HTR-8/SVneo (cell line): ENCODE measurements at regions not wholly inside any gene's neighbourhood (a gene's known extent, or its start where the extent isn't known, plus 50 kb on each side); places are given as distances from the start of the nearest gene placed in this dataset.
"Not testable (repeated sequence)": the region's sequence is repeated elsewhere in the genome, so short reads cannot be mapped to it uniquely, and the experiment has no call there.

Experiments
- DNase-seq: peaks from one replicate; pipeline ENCODE4 v3.0.0; 2011; ENCODE audit warnings: low spot score, mixed read lengths; ENCODE audit not compliant: insufficient read length
- FAIRE-seq: peaks from 2 replicates; lab custom pipeline; 2011; peaks lifted over from hg19 to GRCh38; lab: Jason Lieb, UNC

- DNase-seq = no peak
- no peak for FAIRE-seq
Observed at GRCh38 chr6:167467793-167468431, 143.0 kb downstream of the TTLL2 start.

- DNase-seq (no peak), FAIRE-seq (no peak)
Observed at GRCh38 chr6:167469101-167469500, 144.2 kb downstream of the TTLL2 start.

GRCh38 chr6:167469672-167470071 is 144.8 kb downstream of the TTLL2 start:
- FAIRE-seq = no peak
- no peak for DNase-seq

DNA sequence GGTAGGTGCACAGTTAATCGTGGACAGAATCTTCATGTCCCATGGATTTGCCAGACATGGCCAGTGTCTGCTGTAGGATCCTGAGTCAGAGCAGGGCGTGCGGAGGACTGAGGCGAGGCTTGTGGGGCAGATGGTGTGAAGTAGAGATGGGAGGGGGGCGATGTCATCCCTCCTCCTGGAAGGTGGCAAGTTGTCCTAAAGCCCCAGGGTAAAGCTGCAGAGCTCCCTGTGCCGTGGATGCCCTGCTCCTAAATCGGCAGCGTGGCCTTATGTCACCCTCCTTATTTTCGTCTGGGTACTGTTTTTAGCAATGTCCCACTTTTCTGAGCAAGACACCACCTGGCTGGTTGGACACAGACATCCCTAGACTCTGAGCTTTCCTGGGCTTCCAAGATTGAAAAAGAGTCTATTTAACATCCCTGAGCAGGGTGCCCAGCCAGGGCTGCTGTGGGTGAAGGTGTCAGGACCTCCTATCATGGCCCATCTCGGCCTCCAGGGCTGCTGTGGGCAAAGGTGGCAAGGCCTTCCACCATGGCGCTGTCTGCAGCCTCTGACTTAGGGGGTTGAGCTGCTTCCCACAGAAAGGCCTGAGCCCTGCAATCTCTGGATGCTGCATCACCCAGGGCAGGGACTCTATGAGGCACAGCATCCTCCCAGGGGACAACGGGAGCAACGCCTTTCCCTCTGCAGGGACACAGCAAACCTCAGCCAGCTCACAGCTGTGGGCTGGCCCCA is 145.4 kb downstream of the TTLL2 start:
- no peak for DNase-seq
- no peak for FAIRE-seq

DNA sequence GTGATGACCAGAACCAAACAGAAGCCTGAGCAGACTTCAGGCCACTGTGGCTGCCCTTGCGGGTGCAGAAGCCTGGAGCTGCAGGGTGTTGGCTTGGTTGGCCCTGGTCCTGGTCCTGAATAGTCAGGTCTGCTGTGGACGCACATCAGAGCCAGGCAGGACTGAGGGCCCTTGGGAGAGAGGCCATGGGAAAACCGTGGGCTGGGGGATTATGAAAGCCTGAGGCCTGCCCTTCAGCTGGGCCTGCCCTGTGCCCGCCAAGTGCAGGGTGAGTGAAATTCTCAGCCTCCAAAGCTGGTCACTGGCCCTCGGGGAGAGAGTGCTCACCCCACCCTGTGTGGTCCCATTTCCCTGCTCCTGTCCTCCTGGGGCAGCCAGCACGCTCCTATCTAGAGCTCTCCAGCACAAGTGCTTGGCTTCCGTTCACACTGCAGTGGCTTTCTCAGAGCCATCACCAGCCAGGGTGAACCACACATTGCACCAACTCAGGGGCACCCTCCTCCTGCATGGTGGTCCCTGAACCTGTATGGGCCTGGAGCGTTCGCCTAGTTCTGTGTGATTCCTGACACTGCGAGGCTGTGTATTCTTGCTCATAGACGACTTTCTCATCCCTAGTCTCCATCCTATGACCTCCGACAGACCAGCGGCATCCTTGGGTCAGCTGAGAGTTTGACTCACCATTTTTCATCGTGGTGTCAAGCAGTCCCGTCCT is 146.1 kb downstream of the TTLL2 start:
- DNase-seq = no peak
- FAIRE-seq = no peak

DNA sequence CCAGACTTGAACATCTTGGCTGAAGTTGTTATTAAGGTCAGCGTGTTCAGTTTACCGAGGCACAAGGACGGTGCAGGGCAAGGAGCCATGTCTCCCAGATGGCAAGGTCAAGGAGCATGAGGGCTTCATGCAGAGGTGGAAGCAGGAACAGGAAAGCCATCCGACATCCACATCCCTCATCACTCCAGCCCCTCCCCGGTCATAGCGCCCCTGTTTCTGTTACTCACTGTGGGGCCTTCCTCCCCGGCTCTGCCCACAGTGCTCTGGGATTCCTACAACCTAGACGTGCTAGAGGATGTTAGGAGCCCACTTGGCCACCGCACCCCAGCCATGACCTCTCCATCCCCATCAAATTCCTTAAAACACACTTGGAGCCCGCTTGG is 146.7 kb downstream of the TTLL2 start:
- DNase-seq = no peak
- FAIRE-seq = no peak

GRCh38 chr6:167472148-167472547 is 147.3 kb downstream of the TTLL2 start:
- FAIRE-seq (no peak), DNase-seq (no peak)

- FAIRE-seq (no peak), DNase-seq (no peak)
Observed at GRCh38 chr6:167472880-167473279, 148.0 kb downstream of the TTLL2 start.

- no peak for FAIRE-seq
Observed at GRCh38 chr6:167474171-167474570, 149.3 kb downstream of the TTLL2 start.

GRCh38 chr6:167474725-167475124 is 149.8 kb downstream of the TTLL2 start:
- FAIRE-seq (no peak), DNase-seq (no peak)

More at GRCh38 chr6:167474171-167474570, 149.3 kb downstream of the TTLL2 start:
- DNase-seq = no peak

DNA sequence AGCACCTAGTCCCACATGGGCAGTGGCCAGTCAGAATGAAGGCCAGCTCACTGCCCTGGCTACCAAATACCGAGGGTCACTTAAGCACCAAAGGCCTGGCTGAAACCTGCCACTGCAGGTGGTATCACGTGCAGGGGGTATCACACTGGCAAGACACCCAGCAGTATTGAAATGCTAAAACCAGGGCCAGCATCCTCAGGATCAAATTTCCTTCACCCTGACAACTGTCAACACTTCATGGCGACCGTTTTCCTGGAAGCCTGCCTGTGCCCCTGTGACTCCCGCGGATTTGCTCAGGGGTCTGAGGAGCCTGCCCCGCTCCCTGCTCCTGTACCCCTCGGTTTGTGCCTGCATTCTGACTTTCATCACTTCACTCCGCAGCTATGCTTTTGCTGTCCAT is 151.1 kb downstream of the TTLL2 start:
- FAIRE-seq (no peak), DNase-seq (no peak)

DNA sequence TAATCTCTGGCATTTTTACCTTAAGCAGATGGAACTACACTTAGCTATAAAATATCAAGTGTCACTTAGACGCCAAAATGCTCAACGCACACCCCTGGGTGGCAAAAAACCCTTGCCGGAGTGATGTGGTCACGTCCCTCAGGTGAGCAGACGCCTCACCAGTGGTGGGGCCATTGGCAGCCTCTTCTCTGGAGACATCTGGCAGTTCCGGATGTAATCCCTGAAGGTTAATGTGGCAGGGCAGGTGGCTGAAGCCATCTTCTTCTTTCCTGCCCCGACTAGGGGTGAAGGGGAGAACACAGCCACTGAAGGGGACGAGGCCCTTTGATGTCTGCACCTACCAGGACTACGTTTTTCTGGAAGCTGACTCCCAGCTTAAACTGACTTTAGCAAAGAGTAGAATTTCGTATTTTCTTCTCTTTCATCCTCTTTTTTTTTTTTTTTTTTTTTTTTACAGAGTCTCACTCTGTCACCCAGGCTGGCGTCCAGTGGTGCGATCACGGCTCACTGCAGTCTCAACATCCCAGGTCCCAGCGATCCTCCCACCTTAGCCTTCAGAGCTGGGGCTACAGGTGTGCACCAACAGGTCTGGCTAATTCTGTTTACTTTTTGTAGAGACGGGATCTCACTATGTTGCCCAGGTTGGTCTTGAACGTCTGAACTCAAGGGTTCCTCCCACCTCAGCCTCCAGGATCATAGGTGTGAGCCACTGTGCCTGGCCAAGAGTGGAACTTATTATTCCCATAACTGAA is 152.1 kb downstream of the TTLL2 start:
- FAIRE-seq (no peak), DNase-seq (no peak)

GRCh38 chr6:167477688-167478087 is 152.8 kb downstream of the TTLL2 start:
- DNase-seq (no peak), FAIRE-seq (no peak)

DNA sequence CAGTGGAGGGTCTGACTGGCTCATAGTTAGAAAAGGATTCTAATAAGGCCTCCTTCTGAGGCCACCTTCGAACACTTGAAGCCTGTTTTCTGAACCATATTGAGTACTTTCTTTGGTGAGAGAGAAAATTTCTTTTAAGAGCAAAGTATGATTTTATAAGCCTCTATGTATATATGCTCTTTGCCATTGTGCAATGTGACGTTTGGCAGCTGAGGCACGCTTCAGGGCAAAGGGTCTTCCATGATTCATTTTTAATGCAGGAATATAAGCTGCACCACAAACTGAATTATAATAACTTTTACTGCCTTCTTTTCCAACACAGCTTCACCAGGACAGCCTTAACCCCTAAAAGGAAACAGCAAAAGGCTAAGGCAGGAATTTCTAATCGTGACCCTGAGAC is 154.4 kb downstream of the TTLL2 start:
- FAIRE-seq (no peak), DNase-seq (no peak)

DNA sequence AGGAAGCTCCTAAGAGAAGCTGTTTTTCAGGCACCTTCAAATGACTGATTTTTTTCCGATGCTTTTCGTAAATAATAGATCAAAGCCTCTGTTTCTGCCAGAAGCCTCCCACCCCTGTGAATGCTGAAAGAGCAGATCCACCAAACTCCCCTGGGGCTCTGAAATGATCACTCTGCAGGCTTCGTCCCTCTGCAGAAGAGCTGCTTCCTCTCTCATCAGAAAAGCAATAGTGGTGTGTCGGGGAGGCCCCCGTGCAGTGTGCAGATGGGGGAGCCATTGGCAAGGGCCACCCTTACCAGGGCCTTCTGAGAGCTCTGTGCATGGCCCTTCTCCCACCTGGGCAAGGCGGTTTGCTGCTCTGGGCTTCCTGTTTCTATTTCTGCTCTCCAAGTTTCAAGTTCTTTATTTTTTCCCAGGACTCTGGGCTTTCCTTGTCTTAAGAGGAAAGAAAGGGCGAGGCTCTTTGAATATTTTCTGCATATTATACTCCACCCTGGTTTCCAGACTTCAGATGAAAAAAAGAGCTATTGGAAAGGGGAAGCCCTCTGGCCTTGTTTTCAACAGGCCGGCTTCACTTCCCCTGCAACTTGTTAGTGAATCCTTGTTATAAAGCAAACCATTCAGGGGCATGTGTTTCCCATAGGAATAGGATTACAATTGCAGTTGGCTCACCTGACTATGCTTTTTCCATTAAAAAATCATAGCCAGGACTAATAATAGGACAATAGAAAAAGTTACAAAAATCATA is 155.2 kb downstream of the TTLL2 start:
- DNase-seq = no peak
- no peak for FAIRE-seq

DNA sequence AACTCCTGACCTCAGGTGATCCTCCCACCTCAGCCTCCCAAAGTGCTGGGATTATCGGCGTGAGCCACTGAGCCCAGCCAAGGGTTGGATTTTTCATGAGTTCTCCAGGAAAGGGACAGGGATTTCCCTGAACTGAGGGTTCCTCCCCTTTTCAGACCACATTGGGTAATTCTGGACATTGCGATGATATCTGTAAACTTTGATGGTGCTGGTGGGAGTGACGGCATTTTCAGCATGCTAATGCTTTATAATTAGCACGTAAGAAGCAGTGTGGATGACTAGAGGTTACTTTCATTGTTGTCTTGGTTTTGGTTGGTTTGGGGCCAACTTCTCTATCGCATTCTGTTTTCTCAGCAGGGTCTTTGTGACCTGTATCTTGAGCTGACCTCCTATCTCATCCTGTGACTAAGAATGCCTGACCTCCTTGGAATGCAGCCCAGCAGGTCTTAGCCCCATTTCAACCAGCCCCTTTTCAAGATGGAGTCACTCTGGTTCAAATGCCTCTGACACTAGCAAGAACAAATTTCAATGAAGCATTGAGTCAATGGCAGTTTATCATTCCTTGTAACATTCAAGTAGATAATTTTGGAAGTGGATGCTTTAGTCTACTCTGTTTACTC is 156.5 kb downstream of the TTLL2 start:
- DNase-seq (no peak), FAIRE-seq (no peak)

DNA sequence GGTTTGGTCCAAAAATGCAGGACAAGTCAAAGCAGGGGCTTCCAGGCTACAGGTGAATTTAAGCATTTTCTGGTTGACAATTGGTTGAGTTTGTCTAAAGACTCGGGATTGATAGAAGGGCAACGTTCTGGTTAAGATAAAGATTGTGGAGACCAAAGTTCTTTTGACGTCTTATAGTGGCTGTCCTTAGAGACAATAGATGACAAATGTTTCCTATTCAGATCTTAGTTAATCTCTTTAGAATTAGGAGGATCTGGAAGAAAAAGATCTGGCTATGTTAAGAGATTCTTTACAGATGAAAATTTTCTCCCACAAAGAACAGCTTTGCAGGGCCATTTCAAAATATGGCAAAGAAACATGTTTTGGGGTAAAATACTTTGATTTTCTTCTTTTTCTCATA is 157.9 kb downstream of the TTLL2 start:
- not testable (repeated sequence) for DNase-seq, FAIRE-seq

- FAIRE-seq = no peak
- no peak for DNase-seq
Observed at GRCh38 chr6:167485186-167485978, 160.5 kb downstream of the TTLL2 start.
